Stomach (tissue), 8 donors: ENCODE measurements at regions not wholly inside any gene's neighbourhood (a gene's known extent, or its start where the extent isn't known, plus 50 kb on each side); places are given as distances from the start of the nearest gene placed in this dataset.
A peak's percentile ranks its signal among the peaks of the same experiment; 100 is the strongest.
"Not testable (repeated sequence)": the region's sequence is repeated elsewhere in the genome, so short reads cannot be mapped to it uniquely, and the experiment has no call there.

Source experiments
- DNase-seq, 2 donors: peaks; one replicate each; pipeline versions ENCODE4 v3.0.0 to v3.0.0-alpha.2; 2013 to 2019
- H3K27ac ChIP-seq, 5 donors: fragments of 200-600 bp in 4 of 5; sonication (generic) in 4 of 5; one replicate each; pipeline ENCODE4 v1.5.1; 2013 to 2019; ENCODE audit warnings: mild to moderate bottlenecking in 1 of 5, moderate library complexity in 1 of 5
- H3K27me3 ChIP-seq, 3 donors: fragments of 200-600 bp; sonication (generic); one replicate each; pipeline ENCODE4 v1.5.1; 2017 to 2019; ENCODE audit warnings: mixed run types in 1 of 3
- H3K36me3 ChIP-seq, 4 donors: fragments of 200-600 bp; sonication (generic); 1 replicate in 3 of 4; 2 replicates in 1 of 4; pipeline ENCODE4 v1.5.1; 2016 to 2019
- H3K4me1 ChIP-seq, 4 donors: fragments of 200-600 bp; sonication (generic); one replicate each; pipeline ENCODE4 v1.5.1; 2016 to 2019
- H3K4me3 ChIP-seq, 4 donors: fragments of 200-600 bp; sonication (generic) in 3 of 4; one replicate each; pipeline ENCODE4 v1.5.1; 2016 to 2019; ENCODE audit warnings: mild to moderate bottlenecking in 1 of 4
- H3K9me3 ChIP-seq, 4 donors: fragments of 200-600 bp; sonication (generic); one replicate each; pipeline ENCODE4 v1.5.1; 2016 to 2019
- CTCF ChIP-seq, 7 experiments: fragments of 450-650 bp in 4 of 7; fragments of 200-600 bp in 3 of 7; sonication (generic) in 3 of 7; IDR thresholded peaks; one replicate each; pipeline ENCODE4 v1.5.1; 2016 to 2019; ENCODE audit warnings: antibody characterized with exemption in 7 of 7, control low read depth in 2 of 7, mild to moderate bottlenecking in 1 of 7
- EP300 ChIP-seq: sonication (generic); formaldehyde crosslinking; IDR thresholded peaks from one replicate; pipeline ENCODE4 v1.6.1; 2017; ENCODE audit warnings: antibody characterized with exemption
- POLR2A ChIP-seq, 4 donors: fragments of 450-650 bp; IDR thresholded peaks; one replicate each; pipeline ENCODE4 v1.6.1; 2016; ENCODE audit warnings: antibody characterized with exemption in 4 of 4, control low read depth in 2 of 4, mild to moderate bottlenecking in 1 of 4, moderate library complexity in 1 of 4
- POLR2AphosphoS5 ChIP-seq, 3 donors: sonication (generic); formaldehyde crosslinking; IDR thresholded peaks; one replicate each; pipeline ENCODE4 v1.6.1; 2016; ENCODE audit warnings: antibody characterized with exemption in 3 of 3
- WGBS, 5 donors: extraction: QIAGEN DNeasy Blood & Tissue Kit in 3 of 5; methylation state at CpG; one replicate each; pipeline versions ENCODE4 v1.1.5 to v1.1.7; 2013 to 2018; 5-methylcytosine and 5-hydroxymethylcytosine counted together
- intact Hi-C: fragments of 100-400 bp; cut with DNase I; formaldehyde crosslinking; loops from one replicate; pipeline ENCODE4 v1.15.1; 2023; ENCODE audit warnings: low total_unique reads
- donor health status: healthy with polysubstance abuse.
- donor health status: Bipolar disorder and iron deficiency.
- donor health status: healthy.

- 76 to 93% (median 83%) methylated on average over 3 of the region's 3 CpGs for WGBS, 5 donors
- peaks cover 0 to 4% (median 0%) of the 10 kb centered on the region in 4 donors for H3K9me3 ChIP-seq
Measured at GRCh38 chr4:108443585-108443984, 176.8 kb upstream of the RPL34 start.

GRCh38 chr4:108433832-108434231 lies 186.5 kb upstream of the RPL34 start:
- no peak overlapping the region for H3K27ac ChIP-seq
- intact Hi-C loops, result no loop called here
- peak in 1 of 2 donors; percentile 56 for DNase-seq

More at GRCh38 chr4:108443585-108443984, 176.8 kb upstream of the RPL34 start:
- DNase-seq, result no peak
- Histone ChIP-seq H3K4me3 (no peak overlapping the region), H3K4me1 (no peaks in the 10 kb centered on the region), H3K36me3 (no peaks in the 10 kb centered on the region), H3K27me3 (no peaks in the 10 kb centered on the region), H3K27ac (no peak overlapping the region)
- TF ChIP-seq POLR2AphosphoS5 (IDR thresholded peaks at IDR 0.05), result no peak
- TF ChIP-seq CTCF (IDR thresholded peaks at IDR 0.05), result no peak
- TF ChIP-seq EP300, result no peak
- TF ChIP-seq POLR2A (IDR thresholded peaks at IDR 0.05), result no peak
- intact Hi-C loops, result no loop called here

GRCh38 chr4:108433394-108433793 lies 187.0 kb upstream of the RPL34 start:
- H3K36me3 ChIP-seq, DNase-seq, intact Hi-C loops, H3K27me3 ChIP-seq, H3K4me1 ChIP-seq, H3K27ac ChIP-seq, H3K9me3 ChIP-seq, H3K4me3 ChIP-seq: not testable (repeated sequence)
- WGBS, 5 donors, result 65 to 100% (median 85%) methylated on average over 1 of the region's 1 CpG

More at GRCh38 chr4:108433832-108434231, 186.5 kb upstream of the RPL34 start:
- Histone ChIP-seq H3K36me3 (no peaks in the 10 kb centered on the region), H3K4me1 (no peaks in the 10 kb centered on the region), H3K27me3 (no peaks in the 10 kb centered on the region), H3K9me3 (no peaks in the 10 kb centered on the region), H3K4me3 (no peak overlapping the region)
- 12 to 26% (median 18%) methylated on average over 6 of the region's 6 CpGs for WGBS, 5 donors
- no peak for TF ChIP-seq POLR2A (IDR thresholded peaks at IDR 0.05)
- no peak for TF ChIP-seq EP300
- no peak for TF ChIP-seq POLR2AphosphoS5 (IDR thresholded peaks at IDR 0.05)
- TF ChIP-seq CTCF (IDR thresholded peaks at IDR 0.05), result no peak

- no peak for TF ChIP-seq POLR2A (IDR thresholded peaks at IDR 0.05)
- no peak for DNase-seq
- Histone ChIP-seq H3K27ac (no peak overlapping the region), H3K4me1 (no peaks in the 10 kb centered on the region), H3K4me3 (no peak overlapping the region), H3K27me3 (no peaks in the 10 kb centered on the region), H3K36me3 (no peaks in the 10 kb centered on the region), H3K9me3 (no peaks in the 10 kb centered on the region)
- intact Hi-C loops, result no loop called here
- WGBS, 5 donors, result 80 to 97% (median 82%) methylated on average over 3 of the region's 3 CpGs
Measured at GRCh38 chr4:108432418-108432817, 188.0 kb upstream of the RPL34 start.

- TF ChIP-seq CTCF (IDR thresholded peaks at IDR 0.05) (no peak), POLR2AphosphoS5 (IDR thresholded peaks at IDR 0.05) (no peak), EP300 (no peak), POLR2A (IDR thresholded peaks at IDR 0.05) (no peak)
- H3K9me3 ChIP-seq, result no peaks in the 10 kb centered on the region
- DNase-seq, result no peak
- H3K4me3 ChIP-seq, result no peak overlapping the region
- H3K27ac ChIP-seq, result no peak overlapping the region
- 69 to 85% (median 83%) methylated on average over 1 of the region's 1 CpG for WGBS, 5 donors
- no peaks in the 10 kb centered on the region for H3K4me1 ChIP-seq
- no peaks in the 10 kb centered on the region for H3K36me3 ChIP-seq
- intact Hi-C loops, result no loop called here
- H3K27me3 ChIP-seq, result no peaks in the 10 kb centered on the region
Measured at GRCh38 chr4:108431986-108432385, 188.4 kb upstream of the RPL34 start.
